ENCODE measurements at regions not wholly inside any gene's neighbourhood (a gene's known extent, or its start where the extent isn't known, plus 50 kb on each side); places are given as distances from the start of the nearest gene placed in this dataset.

DNA sequence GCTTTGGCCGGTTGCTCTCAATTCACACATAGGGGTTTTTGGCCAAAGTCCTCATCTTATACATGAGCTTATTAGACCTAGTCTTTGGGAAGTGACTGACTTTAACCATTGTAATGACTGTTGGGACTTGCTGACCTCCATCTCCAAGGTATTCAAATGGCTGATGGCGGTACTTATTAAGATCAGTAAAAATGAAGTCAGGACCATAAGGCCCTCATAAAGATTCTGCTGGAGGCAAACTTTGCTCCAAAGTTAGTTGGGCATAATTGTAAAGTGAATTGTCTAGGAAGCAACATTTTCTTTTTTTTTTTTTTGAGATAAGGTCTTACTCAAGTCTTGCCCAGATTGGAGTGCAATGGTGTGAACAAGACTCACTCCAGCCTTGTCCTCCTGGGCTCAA, 76.3 kb upstream of the MKLN1 start:
- Histone ChIP-seq H3K27me3 (ENCODE audit: insufficient read depth, low read length) (no peaks in the 10 kb centered on the region), H3K27ac (ENCODE audit: low read depth, low read length) (no peak overlapping the region), H3K36me3 (ENCODE audit: insufficient read depth, low read length) (no peaks in the 10 kb centered on the region)

DNA sequence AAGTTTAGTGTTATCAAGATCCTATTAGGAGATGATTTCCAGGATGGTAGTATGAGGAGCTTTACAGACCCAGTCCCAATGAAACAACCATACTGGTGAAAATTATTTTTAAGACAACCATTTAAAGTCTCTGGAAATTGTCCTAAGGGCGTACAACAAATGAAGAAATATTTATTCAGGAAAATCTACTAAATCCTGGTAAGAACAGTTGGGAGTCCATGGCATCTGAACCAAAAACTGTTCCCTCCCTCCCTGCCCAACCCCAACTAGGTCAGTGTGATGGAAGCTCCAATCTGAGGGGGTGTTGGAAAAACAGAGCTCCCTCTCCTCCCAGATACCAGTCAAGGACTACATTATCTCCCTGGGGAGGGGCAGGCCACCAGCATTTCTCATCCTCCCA, 74.7 kb upstream of the MKLN1 start:
- no peaks in the 10 kb centered on the region for H3K36me3 ChIP-seq (ENCODE audit: insufficient read depth, low read length)
- WGBS, result 83% methylated on average over 1 of the region's 1 CpG
- H3K4me1 ChIP-seq (ENCODE audit: insufficient read depth, low read length), result no peaks in the 10 kb centered on the region; the same call in 1 of the 2 replicates
- H3K27me3 ChIP-seq (ENCODE audit: insufficient read depth, low read length), result no peaks in the 10 kb centered on the region
- H3K9ac ChIP-seq (ENCODE audit: low read depth, low read length), result no peak overlapping the region
- no peak overlapping the region for H3K27ac ChIP-seq (ENCODE audit: low read depth, low read length)
- peaks cover 20% of the 10 kb centered on the region; the same call in 1 of the 2 replicates for H3K9me3 ChIP-seq (ENCODE audit: insufficient read depth, low read depth, low read length)
- H3K4me3 ChIP-seq (ENCODE audit: low read length), result no peak overlapping the region

More for the DNA sequence above, 76.3 kb upstream of the MKLN1 start:
- 92% methylated on average over 2 of the region's 2 CpGs for WGBS
- Histone ChIP-seq H3K4me3 (ENCODE audit: low read length) (no peak overlapping the region), H3K9ac (ENCODE audit: low read depth, low read length) (no peak overlapping the region), H3K9me3 (ENCODE audit: insufficient read depth, low read depth, low read length) (peaks cover 20% of the 10 kb centered on the region; the same call in 1 of the 2 replicates), H3K4me1 (ENCODE audit: insufficient read depth, low read length) (no peaks in the 10 kb centered on the region; the same call in 1 of the 2 replicates)

DNA sequence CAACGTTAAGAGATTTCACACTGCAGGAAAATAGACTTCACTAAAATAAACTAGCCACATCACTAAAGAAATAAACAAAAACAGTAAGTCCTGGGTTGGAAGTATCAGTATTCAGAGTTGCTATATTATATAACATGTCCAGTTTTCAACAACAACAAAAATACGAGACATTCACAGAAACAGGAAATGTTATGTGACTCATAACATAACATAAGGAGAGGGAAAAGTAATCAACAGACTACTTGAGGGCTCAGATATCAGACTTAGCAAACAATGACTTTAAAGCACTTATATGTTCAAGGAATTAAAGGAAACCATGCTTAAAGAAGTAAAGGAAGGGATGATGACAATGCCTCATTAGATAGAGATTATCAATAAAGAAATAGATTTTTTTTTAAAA, 73.5 kb upstream of the MKLN1 start:
- Histone ChIP-seq H3K27ac (ENCODE audit: low read depth, low read length) (no peak overlapping the region), H3K9me3 (ENCODE audit: insufficient read depth, low read depth, low read length) (peaks cover 20% of the 10 kb centered on the region; the same call in 1 of the 2 replicates), H3K9ac (ENCODE audit: low read depth, low read length) (no peak overlapping the region), H3K4me3 (ENCODE audit: low read length) (no peak overlapping the region), H3K4me1 (ENCODE audit: insufficient read depth, low read length) (no peaks in the 10 kb centered on the region), H3K27me3 (ENCODE audit: insufficient read depth, low read length) (no peaks in the 10 kb centered on the region), H3K36me3 (ENCODE audit: insufficient read depth, low read length) (no peaks in the 10 kb centered on the region)
- 93% methylated on average over 1 of the region's 2 CpGs for WGBS

DNA sequence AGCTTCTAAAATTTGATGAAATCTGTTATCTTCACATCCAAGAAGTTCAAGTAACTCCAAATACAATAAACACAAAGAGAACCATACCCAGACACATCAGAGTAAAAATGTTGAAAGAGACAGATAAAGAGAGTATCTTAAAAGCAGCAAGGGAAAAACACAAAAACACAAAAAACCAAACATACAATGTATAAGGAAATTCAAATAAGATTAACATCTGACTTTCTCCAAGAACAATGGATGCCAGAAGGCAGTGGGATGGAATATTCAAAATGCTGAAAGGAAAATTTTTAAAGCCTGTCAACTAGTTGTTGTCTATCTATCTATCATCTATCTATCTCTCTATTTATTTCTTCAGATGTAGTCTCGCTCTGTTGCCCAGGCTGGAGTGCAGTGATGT, 72.4 kb upstream of the MKLN1 start:
- Histone ChIP-seq H3K27me3 (ENCODE audit: insufficient read depth, low read length) (no peaks in the 10 kb centered on the region), H3K4me3 (ENCODE audit: low read length) (no peak overlapping the region), H3K27ac (ENCODE audit: low read depth, low read length) (no peak overlapping the region), H3K9ac (ENCODE audit: low read depth, low read length) (no peak overlapping the region), H3K4me1 (ENCODE audit: insufficient read depth, low read length) (no peaks in the 10 kb centered on the region), H3K9me3 (ENCODE audit: insufficient read depth, low read depth, low read length) (peaks cover 20% of the 10 kb centered on the region; the same call in 1 of the 2 replicates), H3K36me3 (ENCODE audit: insufficient read depth, low read length) (no peaks in the 10 kb centered on the region)
- 91% methylated on average over 1 of the region's 1 CpG for WGBS

DNA sequence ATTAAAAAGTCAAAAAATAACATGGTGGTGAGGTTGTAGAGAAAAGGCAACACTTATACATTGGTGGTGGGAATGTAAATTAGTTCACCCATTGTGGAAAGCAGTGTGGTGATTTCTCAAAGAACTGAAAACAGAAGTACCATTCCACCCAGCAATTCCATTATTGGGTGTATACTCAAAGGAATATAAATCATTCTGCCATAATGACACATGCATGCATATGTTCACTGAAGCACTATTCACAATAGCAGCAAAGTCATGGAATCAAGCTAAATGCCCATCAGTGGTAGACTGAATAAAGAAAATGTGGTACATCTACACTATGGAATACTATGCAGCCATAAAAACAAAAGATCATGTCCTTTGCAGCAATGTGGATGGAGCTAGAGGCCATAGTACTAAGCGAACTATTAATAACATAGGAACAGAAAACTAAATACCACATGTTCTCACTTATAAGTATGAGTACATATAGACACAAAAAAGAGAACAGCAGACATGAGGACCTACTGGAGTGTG, 66.1 kb upstream of the MKLN1 start:
- Histone ChIP-seq H3K27ac (ENCODE audit: low read depth, low read length) (no peak overlapping the region), H3K9me3 (ENCODE audit: insufficient read depth, low read depth, low read length) (no peaks in the 10 kb centered on the region), H3K27me3 (ENCODE audit: insufficient read depth, low read length) (no peaks in the 10 kb centered on the region), H3K36me3 (ENCODE audit: insufficient read depth, low read length) (no peaks in the 10 kb centered on the region), H3K4me1 (ENCODE audit: insufficient read depth, low read length) (no peaks in the 10 kb centered on the region), H3K4me3 (ENCODE audit: low read length) (no peak overlapping the region), H3K9ac (ENCODE audit: low read depth, low read length) (no peak overlapping the region)
- WGBS, result no CpG with 5 or more reads among the region's 1 CpG

DNA sequence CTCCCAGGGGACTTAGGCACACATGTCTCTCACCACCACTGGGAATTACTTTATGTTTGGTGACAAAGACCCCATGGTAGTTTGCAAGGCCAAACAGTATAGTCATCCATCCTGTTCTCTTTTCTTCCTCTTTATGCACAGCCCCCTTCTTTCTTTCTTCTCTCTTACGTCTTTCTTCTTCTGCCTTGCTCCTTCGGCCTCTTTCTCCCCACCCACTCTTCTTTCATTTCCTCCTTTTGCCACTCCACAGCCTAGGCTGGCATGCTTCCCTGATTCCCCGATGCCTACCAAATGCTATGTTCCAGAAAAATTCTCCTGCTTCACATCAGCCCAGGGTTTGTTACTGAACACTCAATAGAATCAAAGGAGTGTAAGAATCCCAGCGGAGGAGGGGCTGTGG, 62.4 kb upstream of the MKLN1 start:
- no peak overlapping the region for H3K9ac ChIP-seq (ENCODE audit: low read depth, low read length)
- 0 out of 2 replicates have a peak, but pooled peaks cover 2% of the 10 kb centered on the region for H3K9me3 ChIP-seq (ENCODE audit: insufficient read depth, low read depth, low read length)
- H3K4me1 ChIP-seq (ENCODE audit: insufficient read depth, low read length), result no peaks in the 10 kb centered on the region
- no peak overlapping the region for H3K27ac ChIP-seq (ENCODE audit: low read depth, low read length)
- WGBS, result 88% methylated on average over 3 of the region's 4 CpGs
- no peaks in the 10 kb centered on the region for H3K27me3 ChIP-seq (ENCODE audit: insufficient read depth, low read length)
- H3K4me3 ChIP-seq (ENCODE audit: low read length), result no peak overlapping the region
- H3K36me3 ChIP-seq (ENCODE audit: insufficient read depth, low read length), result no peaks in the 10 kb centered on the region

DNA sequence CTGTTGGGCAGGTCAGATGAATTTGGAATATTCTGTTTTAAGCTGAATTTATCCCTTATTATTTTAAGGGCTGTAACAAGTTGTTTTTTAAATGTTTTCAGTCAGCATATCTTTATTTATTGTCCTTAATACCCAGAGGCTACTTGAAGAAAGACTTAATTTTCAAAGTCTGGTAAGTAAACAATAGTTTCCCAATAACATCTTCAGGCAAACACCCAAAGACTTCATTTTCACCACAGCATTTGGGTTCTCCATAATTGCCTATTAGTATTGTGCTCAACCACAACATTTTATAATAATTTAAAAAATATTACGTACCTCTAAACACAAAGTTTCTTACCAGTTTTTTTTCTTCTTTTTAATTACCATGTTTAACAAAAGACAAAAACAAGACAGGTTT, 60.0 kb upstream of the MKLN1 start:
- WGBS, result no CpG with 5 or more reads among the region's 1 CpG
- H3K4me3 ChIP-seq (ENCODE audit: low read length), result no peak overlapping the region
- H3K9ac ChIP-seq (ENCODE audit: low read depth, low read length), result no peak overlapping the region
- no peaks in the 10 kb centered on the region for H3K36me3 ChIP-seq (ENCODE audit: insufficient read depth, low read length)
- H3K27ac ChIP-seq (ENCODE audit: low read depth, low read length), result no peak overlapping the region
- H3K9me3 ChIP-seq (ENCODE audit: insufficient read depth, low read depth, low read length), result 0 out of 2 replicates have a peak, but pooled peaks cover 2% of the 10 kb centered on the region
- no peaks in the 10 kb centered on the region for H3K27me3 ChIP-seq (ENCODE audit: insufficient read depth, low read length)
- H3K4me1 ChIP-seq (ENCODE audit: insufficient read depth, low read length), result no peaks in the 10 kb centered on the region

DNA sequence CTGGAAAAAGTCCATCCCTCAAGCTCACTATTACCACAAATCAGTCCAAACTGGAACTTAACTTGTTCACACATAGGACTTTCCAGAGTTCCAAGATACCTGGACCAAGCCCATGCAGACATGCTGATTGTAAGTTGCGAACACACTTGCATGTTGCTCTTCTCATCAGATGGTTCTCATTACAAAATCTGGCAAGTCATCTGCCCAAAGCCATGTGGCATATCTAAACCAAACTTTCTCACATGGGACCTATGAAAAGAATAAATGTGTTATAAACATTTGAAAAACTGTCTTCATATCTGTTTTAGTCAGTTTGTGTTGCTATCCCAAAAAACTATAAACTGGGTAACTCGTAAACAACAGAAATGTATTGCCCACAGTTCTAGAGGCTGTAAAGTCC, 58.8 kb upstream of the MKLN1 start:
- no peaks in the 10 kb centered on the region for H3K4me1 ChIP-seq (ENCODE audit: insufficient read depth, low read length)
- WGBS, result 98% methylated on average over 2 of the region's 2 CpGs
- H3K27ac ChIP-seq (ENCODE audit: low read depth, low read length), result no peak overlapping the region
- no peak overlapping the region for H3K4me3 ChIP-seq (ENCODE audit: low read length)
- H3K9ac ChIP-seq (ENCODE audit: low read depth, low read length), result no peak overlapping the region
- H3K36me3 ChIP-seq (ENCODE audit: insufficient read depth, low read length), result no peaks in the 10 kb centered on the region
- 0 out of 2 replicates have a peak, but pooled peaks cover 2% of the 10 kb centered on the region for H3K9me3 ChIP-seq (ENCODE audit: insufficient read depth, low read depth, low read length)
- H3K27me3 ChIP-seq (ENCODE audit: insufficient read depth, low read length), result no peaks in the 10 kb centered on the region

DNA sequence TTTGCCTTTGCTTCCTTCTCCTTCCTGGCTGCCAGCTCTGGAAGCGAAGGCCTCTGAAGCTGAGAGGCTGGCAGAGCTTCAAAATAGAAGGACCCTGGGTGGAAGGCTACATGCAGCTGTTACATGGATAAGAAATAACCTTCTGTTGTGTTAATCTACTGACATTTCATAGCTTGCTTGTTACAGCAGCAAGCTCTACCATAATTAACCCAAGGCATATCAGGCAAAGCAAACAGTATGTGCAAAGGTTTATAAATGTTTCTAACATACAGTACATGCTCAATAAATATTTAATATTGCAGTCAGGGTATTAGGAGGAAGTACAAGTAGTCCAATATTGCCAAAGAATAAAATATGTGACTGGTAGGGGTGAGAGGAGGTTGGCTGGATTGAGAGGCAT, 55.6 kb upstream of the MKLN1 start:
- Histone ChIP-seq H3K27ac (ENCODE audit: low read depth, low read length) (no peak overlapping the region), H3K27me3 (ENCODE audit: insufficient read depth, low read length) (no peaks in the 10 kb centered on the region), H3K36me3 (ENCODE audit: insufficient read depth, low read length) (no peaks in the 10 kb centered on the region), H3K4me1 (ENCODE audit: insufficient read depth, low read length) (no peaks in the 10 kb centered on the region), H3K4me3 (ENCODE audit: low read length) (no peak overlapping the region), H3K9ac (ENCODE audit: low read depth, low read length) (no peak overlapping the region), H3K9me3 (ENCODE audit: insufficient read depth, low read depth, low read length) (0 out of 2 replicates have a peak, but pooled peaks cover 2% of the 10 kb centered on the region)
- 100% methylated on average over 1 of the region's 1 CpG for WGBS

DNA sequence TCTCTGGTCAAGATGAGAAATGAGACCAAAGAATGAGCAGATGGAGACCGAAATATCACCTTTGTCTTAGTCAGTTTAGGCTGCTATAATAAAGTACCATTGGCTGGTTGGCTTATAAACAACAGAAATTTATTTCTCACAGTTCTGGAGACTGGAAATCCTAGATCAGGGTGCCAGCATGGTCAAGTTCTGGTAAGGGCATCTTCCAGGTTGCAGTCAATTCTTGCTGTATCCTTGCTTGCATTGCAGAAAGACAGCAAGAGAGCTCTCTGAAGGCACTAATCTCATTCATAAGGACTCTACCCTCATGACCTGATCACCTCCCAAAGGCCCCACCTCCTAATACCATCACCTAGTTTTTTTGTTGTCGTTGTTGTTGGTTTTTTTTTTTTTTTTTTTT, 52.7 kb upstream of the MKLN1 start:
- no peak overlapping the region for H3K27ac ChIP-seq (ENCODE audit: low read depth, low read length)
- H3K4me1 ChIP-seq (ENCODE audit: insufficient read depth, low read length), result no peaks in the 10 kb centered on the region
- H3K4me3 ChIP-seq (ENCODE audit: low read length), result no peak overlapping the region
- H3K9ac ChIP-seq (ENCODE audit: low read depth, low read length), result no peak overlapping the region
- no peaks in the 10 kb centered on the region for H3K27me3 ChIP-seq (ENCODE audit: insufficient read depth, low read length)
- H3K36me3 ChIP-seq (ENCODE audit: insufficient read depth, low read length), result no peaks in the 10 kb centered on the region
- 94% methylated on average over 1 of the region's 2 CpGs for WGBS
- H3K9me3 ChIP-seq (ENCODE audit: insufficient read depth, low read depth, low read length), result no peaks in the 10 kb centered on the region

DNA sequence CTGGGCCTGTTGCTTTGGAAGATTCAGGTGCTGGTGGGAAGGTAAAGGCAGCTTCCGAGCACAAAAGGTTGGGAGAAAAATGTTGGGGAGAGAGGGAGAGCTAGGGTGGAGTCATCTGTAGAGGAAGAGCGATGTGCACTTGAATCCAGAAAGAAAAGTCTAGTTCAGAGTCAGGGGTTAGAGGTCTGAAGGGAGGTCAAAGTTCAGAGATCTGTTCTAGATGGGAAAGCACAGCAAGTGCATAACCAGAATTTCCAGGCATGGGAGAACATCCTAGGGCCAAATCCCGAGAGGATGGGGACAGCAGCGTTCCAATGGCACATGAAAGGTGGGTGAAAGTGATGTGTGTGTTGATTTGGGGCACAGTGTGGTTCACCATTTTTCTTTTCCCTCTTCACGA, 51.5 kb upstream of the MKLN1 start:
- Histone ChIP-seq H3K4me3 (ENCODE audit: low read length) (no peak overlapping the region), H3K9ac (ENCODE audit: low read depth, low read length) (no peak overlapping the region), H3K9me3 (ENCODE audit: insufficient read depth, low read depth, low read length) (0 out of 2 replicates have a peak, but pooled peaks cover 4% of the 10 kb centered on the region), H3K27me3 (ENCODE audit: insufficient read depth, low read length) (no peaks in the 10 kb centered on the region), H3K4me1 (ENCODE audit: insufficient read depth, low read length) (no peaks in the 10 kb centered on the region), H3K36me3 (ENCODE audit: insufficient read depth, low read length) (no peaks in the 10 kb centered on the region), H3K27ac (ENCODE audit: low read depth, low read length) (no peak overlapping the region)
- 94% methylated on average over 5 of the region's 5 CpGs for whole genome bisulfite sequencing

DNA sequence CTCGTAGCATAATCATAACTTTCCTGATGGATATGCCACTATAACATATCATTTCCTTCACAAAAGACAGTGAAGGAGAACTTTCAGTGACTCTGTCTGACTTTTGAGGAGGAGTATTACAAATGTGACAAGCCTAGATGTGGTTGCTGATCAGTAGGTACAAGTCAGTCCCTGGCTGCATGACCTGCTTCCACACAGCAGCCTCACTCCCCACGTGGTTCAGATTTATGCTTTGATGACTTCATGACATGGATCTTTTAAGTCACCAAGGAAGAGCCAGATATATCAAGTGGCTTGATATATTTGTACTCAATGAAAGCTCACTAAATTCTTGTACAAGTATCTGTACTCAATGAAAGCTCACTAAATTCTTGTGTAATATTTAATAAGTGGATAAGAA, 50.9 kb upstream of the MKLN1 start:
- Histone ChIP-seq H3K4me3 (ENCODE audit: low read length) (no peak overlapping the region), H3K27me3 (ENCODE audit: insufficient read depth, low read length) (no peaks in the 10 kb centered on the region), H3K9me3 (ENCODE audit: insufficient read depth, low read depth, low read length) (0 out of 2 replicates have a peak, but pooled peaks cover 4% of the 10 kb centered on the region), H3K27ac (ENCODE audit: low read depth, low read length) (no peak overlapping the region), H3K4me1 (ENCODE audit: insufficient read depth, low read length) (no peaks in the 10 kb centered on the region), H3K9ac (ENCODE audit: low read depth, low read length) (no peak overlapping the region), H3K36me3 (ENCODE audit: insufficient read depth, low read length) (no peaks in the 10 kb centered on the region)
- WGBS, result 82% methylated on average over 1 of the region's 2 CpGs

Data from HUES64 (cell line).